Small intestine (tissue), 7 donors: ENCODE measurements at regions not wholly inside any gene's neighbourhood (a gene's known extent, or its start where the extent isn't known, plus 50 kb on each side); places are given as distances from the start of the nearest gene placed in this dataset.

Source experiments
- DNase-seq, 2 donors: peaks; one replicate each; pipeline versions ENCODE4 v3.0.0 to v3.0.0-alpha.2; 2013
- FAIRE-seq: peaks from 2 replicates; lab custom pipeline; 2012; peaks lifted over from hg19 to GRCh38; lab: Jason Lieb, UNC
- H3K27ac ChIP-seq, 3 donors: one replicate each; pipeline ENCODE4 v1.5.1; 2013; ENCODE audit warnings: low read length in 2 of 3, mild to moderate bottlenecking in 2 of 3, control low read depth in 1 of 3, inconsistent platforms in 1 of 3, low read depth in 1 of 3, moderate library complexity in 1 of 3
- H3K27me3 ChIP-seq, 3 donors: one replicate each; pipeline ENCODE4 v1.6.1; 2013; ENCODE audit warnings: low read length in 3 of 3, inconsistent platforms in 1 of 3; ENCODE audit not compliant: control insufficient read depth in 3 of 3, insufficient read depth in 3 of 3
- H3K36me3 ChIP-seq, 3 donors: one replicate each; pipeline ENCODE4 v1.6.1; 2013; ENCODE audit warnings: low read length in 3 of 3, inconsistent platforms in 1 of 3, low read depth in 1 of 3, mild to moderate bottlenecking in 1 of 3, moderate library complexity in 1 of 3; ENCODE audit not compliant: control insufficient read depth in 3 of 3, insufficient read depth in 2 of 3
- H3K4me1 ChIP-seq, 3 donors: one replicate each; pipeline ENCODE4 v1.6.1; 2013; ENCODE audit warnings: low read length in 2 of 3, inconsistent platforms in 1 of 3, low read depth in 1 of 3, mild to moderate bottlenecking in 1 of 3, moderate library complexity in 1 of 3; ENCODE audit not compliant: control insufficient read depth in 3 of 3, insufficient read depth in 2 of 3
- H3K4me3 ChIP-seq, 3 donors: one replicate each; pipeline ENCODE4 v1.5.1; 2013; ENCODE audit warnings: low read length in 3 of 3, control low read depth in 1 of 3, inconsistent platforms in 1 of 3, low read depth in 1 of 3, mild to moderate bottlenecking in 1 of 3, moderate library complexity in 1 of 3
- H3K9me3 ChIP-seq, 2 donors: one replicate each; pipeline ENCODE4 v1.6.1; 2013; ENCODE audit warnings: low read depth in 1 of 2, low read length in 1 of 2; ENCODE audit not compliant: control insufficient read depth in 2 of 2, insufficient read depth in 1 of 2
- WGBS, 3 donors: extraction: QIAGEN DNeasy Blood & Tissue Kit; methylation state at CpG; one replicate each; pipeline ENCODE4 v1.1.7; 2013; 5-methylcytosine and 5-hydroxymethylcytosine counted together
- donor health status: healthy with polysubstance abuse.
- donor health status: control.
- donor health status: control.
- donor health status: Bipolar disorder and iron deficiency.
- donor health status: healthy.

DNA sequence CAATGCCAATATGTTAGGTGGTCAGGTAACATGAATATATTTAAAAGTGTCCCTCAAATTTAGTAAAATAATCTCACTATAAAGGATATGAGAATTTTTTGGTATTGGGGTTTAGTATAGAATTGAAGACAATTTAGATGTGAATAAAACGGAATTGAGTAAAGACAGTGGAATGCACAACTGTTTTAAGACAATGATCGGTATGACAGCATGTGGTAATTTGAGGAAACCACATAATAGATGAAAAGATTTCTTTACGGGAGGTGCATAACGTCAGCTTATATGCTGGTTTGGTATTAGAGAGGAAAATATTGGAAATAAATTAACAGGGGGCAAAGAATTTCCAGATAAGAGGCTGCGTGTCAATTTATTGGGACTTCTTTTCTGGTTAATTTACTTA, 1043.2 kb downstream of the CDH18 start:
- H3K4me1 ChIP-seq = no peaks in the 10 kb centered on the region
- WGBS, 3 donors = 61 to 64% (median 62%) methylated on average over 5 of the region's 5 CpGs
- no peak overlapping the region for H3K27ac ChIP-seq
- H3K4me3 ChIP-seq = no peak overlapping the region
- peaks cover 0 to 5% of the 10 kb centered on the region in 2 donors for H3K9me3 ChIP-seq
- H3K36me3 ChIP-seq = no peaks in the 10 kb centered on the region
- no peaks in the 10 kb centered on the region for H3K27me3 ChIP-seq
- FAIRE-seq (no peak), DNase-seq (no peak)

DNA sequence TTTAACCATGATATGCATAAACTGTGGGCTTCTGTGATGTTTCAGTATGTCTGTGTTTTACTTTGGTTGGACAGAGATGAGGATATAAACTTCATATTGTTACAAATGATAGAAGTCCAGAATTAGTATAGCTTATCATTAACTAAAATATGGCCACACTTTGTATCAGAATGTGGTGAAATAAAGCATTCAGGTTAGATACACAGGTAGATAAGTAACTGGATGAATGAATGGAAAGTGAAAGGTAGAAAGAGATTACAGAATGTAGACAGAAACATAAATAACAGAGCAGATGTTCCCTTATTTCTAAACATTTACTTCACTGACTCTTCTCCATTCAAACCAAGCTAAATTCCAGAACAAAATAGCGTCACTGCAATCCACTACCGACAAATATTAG, 1033.8 kb downstream of the CDH18 start:
- Histone ChIP-seq H3K36me3 (no peaks in the 10 kb centered on the region), H3K4me3 (no peak overlapping the region), H3K4me1 (no peaks in the 10 kb centered on the region), H3K9me3 (no peaks in the 10 kb centered on the region), H3K27ac (no peak overlapping the region), H3K27me3 (no peaks in the 10 kb centered on the region)
- FAIRE-seq (no peak), DNase-seq (no peak)
- 33 to 45% (median 45%) methylated on average over 2 of the region's 2 CpGs for WGBS, 3 donors

DNA sequence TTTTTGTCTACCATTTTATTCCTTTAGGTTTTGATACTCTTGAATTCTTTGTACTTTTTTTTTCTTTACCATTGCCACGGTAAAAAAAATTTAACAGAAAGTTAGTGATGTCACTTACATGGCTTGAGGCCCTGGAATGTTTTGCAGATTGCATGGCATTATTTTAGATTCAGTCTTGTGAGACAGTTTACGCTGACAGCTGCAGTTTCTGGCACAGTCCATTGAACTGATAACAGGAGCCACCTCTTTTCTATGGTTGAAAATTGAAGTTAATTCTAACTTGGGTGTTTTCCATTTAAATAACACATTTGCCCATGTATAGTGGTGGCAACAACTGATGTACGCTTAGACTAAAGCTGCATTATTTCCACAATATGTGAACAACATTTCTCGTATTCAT, 1028.5 kb downstream of the CDH18 start:
- FAIRE-seq = no peak
- Histone ChIP-seq H3K4me1 (no peaks in the 10 kb centered on the region), H3K36me3 (no peaks in the 10 kb centered on the region), H3K4me3 (no peak overlapping the region), H3K27ac (no peak overlapping the region), H3K9me3 (no peaks in the 10 kb centered on the region), H3K27me3 (no peaks in the 10 kb centered on the region)
- 78 to 83% (median 83%) methylated on average over 4 of the region's 4 CpGs for WGBS, 3 donors
- DNase-seq = no peak

DNA sequence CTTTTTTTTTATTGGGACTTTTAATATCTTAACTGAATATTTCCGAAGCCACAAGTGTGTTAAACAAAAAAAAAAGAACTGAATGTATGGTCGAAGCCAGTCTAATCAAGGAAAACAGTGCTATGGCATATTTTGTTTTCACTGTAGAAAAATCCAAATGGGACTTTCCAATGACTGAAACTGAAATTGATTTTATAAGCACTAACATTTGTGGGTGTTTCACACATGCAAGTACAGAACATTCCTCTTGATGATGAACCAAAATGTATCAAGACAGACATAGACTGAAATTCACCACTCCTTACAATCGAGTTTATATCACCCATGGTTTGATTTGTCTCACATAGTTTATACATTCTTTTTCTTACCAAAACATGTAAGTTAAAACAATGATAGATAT, 1026.8 kb downstream of the CDH18 start:
- no peak for FAIRE-seq
- WGBS, 3 donors = 60 to 80% (median 68%) methylated on average over 3 of the region's 3 CpGs
- Histone ChIP-seq H3K36me3 (no peaks in the 10 kb centered on the region), H3K27me3 (no peaks in the 10 kb centered on the region), H3K4me1 (no peaks in the 10 kb centered on the region), H3K9me3 (peaks cover 0 to 1% of the 10 kb centered on the region in 2 donors), H3K27ac (no peak overlapping the region), H3K4me3 (no peak overlapping the region)
- DNase-seq = no peak

DNA sequence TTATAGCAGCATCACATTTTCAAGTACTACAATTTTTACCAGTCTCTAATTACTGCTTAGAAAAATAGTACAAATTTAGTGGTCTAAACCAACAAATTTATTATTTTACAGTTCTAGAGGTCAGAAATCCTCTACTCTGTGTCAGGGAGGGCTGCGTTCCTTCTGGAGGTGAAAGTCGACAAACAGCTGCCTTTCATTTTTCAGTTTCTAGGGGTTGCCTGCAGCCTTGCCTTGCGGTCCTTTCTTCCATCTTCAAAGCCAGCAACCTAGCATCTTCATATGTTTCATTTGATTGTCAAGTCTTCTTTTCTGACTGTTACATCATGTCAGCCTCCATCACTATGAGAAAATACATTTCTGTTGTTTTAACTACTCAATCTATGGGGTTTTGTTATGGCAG, 1022.1 kb downstream of the CDH18 start:
- DNase-seq (no peak), FAIRE-seq (no peak)
- no peaks in the 10 kb centered on the region for H3K4me1 ChIP-seq
- H3K4me3 ChIP-seq = no peak overlapping the region
- no peaks in the 10 kb centered on the region for H3K36me3 ChIP-seq
- H3K27ac ChIP-seq = no peak overlapping the region
- peaks cover 0 to 1% of the 10 kb centered on the region in 2 donors for H3K9me3 ChIP-seq
- WGBS, 3 donors = 87 to 93% (median 91%) methylated on average over 3 of the region's 3 CpGs
- H3K27me3 ChIP-seq = no peaks in the 10 kb centered on the region

- Histone ChIP-seq H3K4me1 (no peaks in the 10 kb centered on the region), H3K36me3 (no peaks in the 10 kb centered on the region), H3K4me3 (no peak overlapping the region), H3K27ac (no peak overlapping the region), H3K27me3 (no peaks in the 10 kb centered on the region), H3K9me3 (peaks cover 0 to 1% of the 10 kb centered on the region in 2 donors)
- FAIRE-seq (no peak), DNase-seq (no peak)
- 91 to 97% (median 91%) methylated on average over 1 of the region's 1 CpG for WGBS, 3 donors
Observed at GRCh38 chr5:18967637-18968036, 1020.4 kb downstream of the CDH18 start.

- no peak overlapping the region for H3K4me3 ChIP-seq
- H3K9me3 ChIP-seq = peaks cover 0 to 1% of the 10 kb centered on the region in 2 donors
- H3K4me1 ChIP-seq = no peaks in the 10 kb centered on the region
- H3K36me3 ChIP-seq = no peaks in the 10 kb centered on the region
- FAIRE-seq (no peak), DNase-seq (no peak)
- WGBS, 3 donors = 67 to 81% (median 77%) methylated on average over 6 of the region's 6 CpGs
- no peaks in the 10 kb centered on the region for H3K27me3 ChIP-seq
- H3K27ac ChIP-seq = no peak overlapping the region
Observed at GRCh38 chr5:18968966-18969365, 1019.0 kb downstream of the CDH18 start.

DNA sequence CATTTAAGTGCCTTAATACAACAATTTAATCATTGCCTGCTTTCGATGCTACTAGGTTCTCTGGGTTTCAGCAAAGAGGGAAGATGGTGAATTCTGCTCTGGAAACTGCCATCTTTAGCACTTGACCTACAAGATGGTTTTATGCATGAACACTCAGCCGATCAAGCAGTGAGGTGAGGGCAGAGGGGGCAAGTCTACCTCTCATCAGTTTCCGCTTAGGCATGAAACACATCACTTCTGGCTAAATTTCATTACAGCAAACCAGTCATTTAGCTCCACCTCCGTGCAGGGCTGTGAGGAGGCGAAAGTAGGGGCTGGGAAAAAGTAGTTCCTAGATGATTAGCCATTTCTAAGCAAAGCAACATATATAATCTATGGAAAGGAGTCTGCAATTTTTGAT, 1018.0 kb downstream of the CDH18 start:
- WGBS, 3 donors = 61 to 83% (median 74%) methylated on average over 5 of the region's 5 CpGs
- Histone ChIP-seq H3K4me3 (no peak overlapping the region), H3K4me1 (no peaks in the 10 kb centered on the region), H3K36me3 (no peaks in the 10 kb centered on the region), H3K27me3 (no peaks in the 10 kb centered on the region), H3K9me3 (peaks cover 0 to 1% of the 10 kb centered on the region in 2 donors), H3K27ac (no peak overlapping the region)
- no peak for FAIRE-seq
- no peak for DNase-seq

DNA sequence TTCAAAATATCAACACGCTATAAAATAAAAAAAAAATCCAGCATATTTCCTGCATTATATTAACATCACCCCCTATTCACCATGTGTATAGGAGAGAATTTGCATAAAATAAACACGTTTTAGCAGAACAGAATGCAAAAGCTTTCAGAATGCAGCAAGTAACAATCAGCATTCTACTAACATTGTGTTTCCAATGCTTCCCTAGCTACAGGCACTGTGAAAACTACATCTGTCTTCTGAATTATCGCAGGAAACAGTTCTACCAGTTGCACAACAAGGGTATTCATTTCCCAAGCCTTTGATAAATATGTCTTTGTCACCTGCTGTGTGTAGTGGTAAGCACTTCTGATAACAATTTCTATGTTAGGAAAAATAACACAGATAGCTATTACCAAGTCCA, 1015.8 kb downstream of the CDH18 start:
- Histone ChIP-seq H3K4me1 (no peaks in the 10 kb centered on the region), H3K27me3 (no peaks in the 10 kb centered on the region), H3K9me3 (no peaks in the 10 kb centered on the region), H3K4me3 (no peak overlapping the region), H3K36me3 (no peaks in the 10 kb centered on the region), H3K27ac (no peak overlapping the region)
- FAIRE-seq (no peak), DNase-seq (no peak)
- 49 to 53% (median 52%) methylated on average over 3 of the region's 3 CpGs for WGBS, 3 donors
